ENCODE measurements at regions not wholly inside any gene's neighbourhood (a gene's known extent, or its start where the extent isn't known, plus 50 kb on each side); places are given as distances from the start of the nearest gene placed in this dataset.

DNA sequence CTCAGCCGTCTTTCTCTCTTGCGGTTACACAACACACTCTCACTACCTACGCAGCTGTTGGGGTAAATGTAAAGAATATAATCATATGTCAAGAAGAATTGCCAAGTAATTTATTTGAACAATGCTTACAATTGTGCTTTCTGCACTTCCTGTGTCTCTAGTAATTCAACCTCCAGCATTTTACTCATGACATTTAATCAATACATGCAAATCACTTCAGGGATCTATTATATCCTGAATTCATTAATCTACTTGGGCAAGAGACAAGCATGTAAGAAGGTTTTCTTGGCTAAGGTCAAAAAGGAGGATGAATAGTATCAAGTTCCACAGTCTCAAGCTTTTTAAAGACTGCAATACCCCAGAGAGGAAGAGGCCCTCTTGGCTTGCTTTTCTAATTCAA lies 562.9 kb upstream of the ADARB2 start:
- DNase-seq (ENCODE audit: extremely low read depth in 1 of 2, low read depth in 1 of 2), result no peak

GRCh38 chr10:2296179-2296891 lies 559.0 kb upstream of the ADARB2 start:
- DNase-seq (ENCODE audit: extremely low read depth in 1 of 2, low read depth in 1 of 2), result no peak

- no peak for DNase-seq (ENCODE audit: extremely low read depth in 1 of 2, low read depth in 1 of 2)
Observed at GRCh38 chr10:2294739-2295138, 557.4 kb upstream of the ADARB2 start.

GRCh38 chr10:2284071-2284470 lies 546.7 kb upstream of the ADARB2 start:
- no peak for DNase-seq (ENCODE audit: extremely low read depth in 1 of 2, low read depth in 1 of 2)

DNA sequence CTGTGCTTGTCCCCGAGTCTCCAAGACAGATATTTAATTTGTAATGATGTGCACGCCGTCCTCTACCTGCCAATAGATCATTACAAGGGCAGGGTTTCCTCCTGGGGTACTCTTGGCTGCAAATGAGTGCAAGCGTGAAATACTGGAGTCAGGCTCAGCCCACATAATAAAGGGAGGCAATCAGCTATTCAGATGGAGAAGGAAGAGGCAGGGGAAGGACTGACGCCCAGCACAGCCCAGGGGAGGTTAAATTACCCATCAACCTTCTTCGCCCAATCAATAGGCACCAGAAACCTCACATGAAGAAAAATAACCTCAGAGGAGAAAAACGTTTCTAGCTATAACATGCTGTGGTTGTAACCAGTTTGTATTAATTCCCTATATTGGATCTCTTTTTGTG lies 544.9 kb upstream of the ADARB2 start:
- no peak for DNase-seq (ENCODE audit: extremely low read depth in 1 of 2, low read depth in 1 of 2)

DNA sequence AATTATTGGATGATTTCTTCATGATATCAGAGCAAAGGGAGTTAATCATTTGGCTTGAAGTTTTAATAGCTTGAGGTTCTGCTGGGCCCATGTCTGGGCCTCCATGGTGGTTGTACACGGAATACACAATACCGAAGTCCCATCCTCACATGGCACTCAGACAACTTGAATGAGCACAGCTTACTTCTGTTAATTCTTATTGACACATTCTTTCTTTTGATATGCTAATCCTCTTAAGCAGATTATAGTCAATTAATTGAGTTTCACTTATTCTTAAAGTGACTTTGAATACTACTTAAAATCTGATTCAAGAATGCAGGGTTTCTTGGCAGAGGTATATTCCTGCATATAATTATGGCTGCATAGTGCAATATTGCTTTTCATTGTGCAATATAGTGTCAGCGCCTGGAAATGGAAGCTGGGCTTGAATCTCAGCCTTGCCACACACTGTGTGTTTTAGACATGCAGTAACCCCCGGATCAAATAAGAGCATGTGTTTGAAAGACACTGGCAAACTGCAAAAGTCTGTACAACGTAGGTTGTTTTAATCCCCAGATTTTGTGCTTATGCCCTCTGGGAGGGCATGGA lies 543.5 kb upstream of the ADARB2 start:
- DNase-seq (ENCODE audit: extremely low read depth in 1 of 2, low read depth in 1 of 2), result no peak

- no peak for DNase-seq (ENCODE audit: extremely low read depth in 1 of 2, low read depth in 1 of 2)
Observed at GRCh38 chr10:2279711-2280110, 542.4 kb upstream of the ADARB2 start.

- no peak for DNase-seq (ENCODE audit: extremely low read depth in 1 of 2, low read depth in 1 of 2)
Observed at GRCh38 chr10:2278363-2278762, 541.0 kb upstream of the ADARB2 start.

DNA sequence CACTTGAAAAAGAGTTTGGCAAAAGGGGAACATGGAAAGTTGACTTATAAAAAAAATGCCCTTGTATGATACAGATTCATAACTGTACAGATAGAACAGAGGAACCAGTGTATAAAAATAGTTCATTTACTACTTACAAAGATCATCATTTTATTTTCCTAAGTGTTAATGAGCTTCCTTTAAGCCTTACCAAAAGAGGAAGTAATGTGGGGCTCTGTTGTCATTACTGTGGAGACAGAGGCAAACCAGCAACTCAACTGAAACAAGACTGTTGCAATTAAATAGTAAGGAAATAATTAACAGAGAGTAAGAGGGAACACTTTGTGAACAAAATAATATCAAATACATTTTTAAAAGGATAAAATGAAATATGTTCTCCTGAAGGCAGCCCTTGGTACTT lies 526.2 kb upstream of the ADARB2 start:
- no peak for DNase-seq (ENCODE audit: extremely low read depth in 1 of 2, low read depth in 1 of 2)

DNA sequence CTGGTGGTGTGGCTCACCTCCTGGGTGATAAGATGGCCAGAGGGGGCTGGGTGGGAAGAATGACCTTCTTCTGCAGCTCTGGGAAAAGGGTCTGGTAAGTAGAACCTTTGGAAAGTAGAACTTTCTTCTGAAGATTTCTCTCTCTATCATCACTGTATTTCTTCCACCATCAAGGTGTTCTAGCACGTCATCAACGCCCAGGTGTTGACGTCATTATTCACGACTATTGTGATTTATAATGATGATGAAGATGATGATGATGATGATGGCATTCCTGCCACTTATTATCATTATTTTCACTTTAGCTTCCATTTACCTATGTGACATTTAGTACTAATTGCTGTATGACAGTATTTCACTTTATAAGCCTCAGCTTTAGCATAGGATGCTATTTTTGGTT lies 525.6 kb upstream of the ADARB2 start:
- DNase-seq (ENCODE audit: extremely low read depth in 1 of 2, low read depth in 1 of 2), result no peak

DNA sequence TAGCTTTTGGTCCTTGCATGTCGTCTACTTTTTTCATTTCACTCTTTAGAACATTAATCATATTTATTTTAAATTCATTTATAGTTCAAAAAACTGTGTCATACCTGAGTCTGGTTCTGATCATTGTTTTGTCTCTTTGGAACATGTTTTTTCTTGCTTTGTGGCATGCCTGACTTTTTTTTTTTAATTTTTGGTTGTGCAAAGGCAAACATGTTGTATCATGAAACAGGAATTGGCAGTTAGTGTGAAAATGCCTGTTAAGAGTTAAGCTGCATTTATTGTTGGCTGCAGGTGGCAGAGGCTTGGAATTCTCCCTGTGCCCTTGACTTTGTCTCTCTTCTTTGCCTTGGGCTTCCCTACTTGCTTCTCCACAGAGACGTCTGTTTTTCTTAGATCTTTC lies 525.0 kb upstream of the ADARB2 start:
- no peak for DNase-seq (ENCODE audit: extremely low read depth in 1 of 2, low read depth in 1 of 2)

DNA sequence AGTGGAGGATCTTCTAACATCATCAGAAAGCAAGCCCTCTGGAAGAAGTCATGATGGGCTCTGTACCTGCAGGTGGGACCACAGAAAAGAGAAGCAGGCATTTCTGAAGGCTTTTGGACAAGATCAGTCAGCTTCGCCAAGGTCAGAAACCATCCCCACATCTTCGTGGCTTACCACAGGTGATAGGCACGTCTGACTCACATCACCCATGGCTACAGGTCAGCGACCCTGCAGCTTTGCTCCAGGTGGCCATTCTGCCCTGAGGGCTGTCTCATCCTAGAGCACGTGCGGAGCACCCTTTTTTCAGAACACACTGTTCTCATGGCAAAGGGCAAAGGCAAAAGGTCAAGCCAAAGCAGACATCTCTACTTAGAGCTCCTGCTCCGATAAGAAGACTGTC lies 518.9 kb upstream of the ADARB2 start:
- no peak for DNase-seq (ENCODE audit: extremely low read depth in 1 of 2, low read depth in 1 of 2)

DNA sequence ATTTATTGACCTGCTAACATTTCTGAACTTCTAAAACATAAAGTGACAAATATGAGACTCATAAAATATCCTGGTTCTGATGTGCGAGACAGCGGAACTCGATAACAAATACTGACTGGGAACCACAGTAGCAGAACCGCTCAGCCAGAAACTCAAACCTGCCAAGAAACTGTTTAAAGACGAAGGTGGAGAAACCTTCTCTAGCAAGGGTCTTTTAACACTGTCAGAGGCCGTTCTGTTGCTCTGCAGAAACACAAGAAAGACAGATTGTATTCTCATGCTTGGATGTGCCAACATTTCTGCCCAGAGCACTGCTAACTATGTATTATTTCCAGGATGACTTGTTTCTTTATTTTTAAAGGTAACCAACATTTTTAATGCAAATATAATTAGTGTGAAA lies 514.8 kb upstream of the ADARB2 start:
- DNase-seq (ENCODE audit: extremely low read depth in 1 of 2, low read depth in 1 of 2), result no peak

DNA sequence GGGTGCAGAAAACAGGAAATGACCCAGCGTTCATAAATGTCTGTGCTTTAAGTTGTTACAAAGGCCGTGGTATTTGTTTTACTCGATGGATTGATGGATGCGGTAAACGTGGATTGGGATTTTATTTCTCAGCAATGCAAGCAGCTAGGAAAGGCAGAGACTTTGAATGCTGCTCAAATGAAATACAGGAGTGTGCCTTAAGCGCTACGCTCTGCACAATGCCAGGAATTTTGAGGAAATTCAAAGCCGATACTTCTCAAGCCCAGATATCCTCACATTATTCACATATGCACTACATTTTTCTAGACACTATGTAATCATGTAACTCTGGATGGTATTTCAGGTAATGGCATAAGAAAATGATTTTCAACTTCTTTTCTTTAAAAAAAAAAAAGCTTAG lies 514.3 kb upstream of the ADARB2 start:
- no peak for DNase-seq (ENCODE audit: extremely low read depth in 1 of 2, low read depth in 1 of 2)

GRCh38 chr10:2246747-2247146 lies 509.4 kb upstream of the ADARB2 start:
- no peak for DNase-seq (ENCODE audit: extremely low read depth in 1 of 2, low read depth in 1 of 2)

- no peak for DNase-seq (ENCODE audit: extremely low read depth in 1 of 2, low read depth in 1 of 2)
Observed at GRCh38 chr10:2245580-2245979, 508.3 kb upstream of the ADARB2 start.

GRCh38 chr10:2244471-2244870 lies 507.1 kb upstream of the ADARB2 start:
- no peak for DNase-seq (ENCODE audit: extremely low read depth in 1 of 2, low read depth in 1 of 2)

DNA sequence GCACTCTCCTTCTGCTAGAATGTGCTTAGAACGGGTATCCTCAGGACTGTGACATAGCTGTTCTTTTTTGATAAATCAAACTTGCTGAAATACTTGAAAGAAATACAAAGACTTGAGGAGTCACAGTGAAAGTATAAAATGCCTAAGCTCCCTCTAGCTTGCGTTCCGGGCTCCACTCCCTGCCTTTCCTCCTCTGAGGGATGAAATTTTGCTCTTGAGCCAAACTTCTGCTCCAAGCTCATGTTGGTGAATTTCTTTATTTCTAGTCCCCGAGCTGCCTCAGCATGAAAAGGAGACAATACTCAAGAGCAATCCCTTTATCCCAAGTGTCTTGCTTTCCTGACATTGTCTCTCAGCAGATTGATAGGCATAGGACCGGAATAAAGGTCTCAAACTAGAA lies 499.6 kb upstream of the ADARB2 start:
- DNase-seq (ENCODE audit: extremely low read depth in 1 of 2, low read depth in 1 of 2), result no peak

DNA sequence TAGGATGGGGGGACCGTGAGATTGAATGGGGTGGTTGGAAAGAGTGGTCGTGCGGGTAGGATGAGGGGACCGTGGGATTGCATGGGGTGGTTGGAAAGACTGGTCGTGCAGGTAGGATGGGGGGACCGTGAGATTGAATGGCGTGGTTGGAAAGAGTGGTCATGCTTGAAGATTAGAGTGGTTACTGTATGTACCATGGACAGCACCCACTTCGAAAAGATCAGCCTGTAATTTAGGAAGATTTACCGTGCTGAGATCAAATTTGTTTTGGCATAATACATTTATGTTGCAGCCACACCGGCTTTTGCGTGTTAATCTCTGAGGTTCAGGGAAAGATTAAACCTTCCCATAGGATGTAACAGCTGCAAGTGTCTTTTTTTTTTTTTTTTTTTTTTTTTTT lies 495.2 kb upstream of the ADARB2 start:
- no peak for DNase-seq (ENCODE audit: extremely low read depth in 1 of 2, low read depth in 1 of 2)

DNA sequence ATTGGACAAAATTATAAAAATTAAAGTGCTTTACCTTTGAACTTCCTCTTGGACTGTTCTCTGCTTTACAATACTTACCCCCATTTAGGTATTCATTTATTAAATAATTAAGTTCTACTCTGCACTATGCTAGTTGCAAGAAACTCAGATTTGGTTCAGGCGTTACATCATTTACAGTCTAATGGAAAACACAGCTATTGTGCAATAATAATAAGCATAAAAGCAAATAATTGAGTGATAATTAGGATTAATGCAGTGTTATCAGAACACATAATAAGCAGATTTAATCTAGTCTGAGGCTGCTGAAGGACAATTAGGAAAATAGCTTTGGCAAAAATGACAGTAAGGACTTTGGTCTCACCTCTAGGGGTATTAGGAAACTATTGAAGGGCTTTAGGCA lies 493.2 kb upstream of the ADARB2 start:
- no peak for DNase-seq (ENCODE audit: extremely low read depth in 1 of 2, low read depth in 1 of 2)

- no peak for DNase-seq (ENCODE audit: extremely low read depth in 1 of 2, low read depth in 1 of 2)
Observed at GRCh38 chr10:2228320-2228901, 491.1 kb upstream of the ADARB2 start.

DNA sequence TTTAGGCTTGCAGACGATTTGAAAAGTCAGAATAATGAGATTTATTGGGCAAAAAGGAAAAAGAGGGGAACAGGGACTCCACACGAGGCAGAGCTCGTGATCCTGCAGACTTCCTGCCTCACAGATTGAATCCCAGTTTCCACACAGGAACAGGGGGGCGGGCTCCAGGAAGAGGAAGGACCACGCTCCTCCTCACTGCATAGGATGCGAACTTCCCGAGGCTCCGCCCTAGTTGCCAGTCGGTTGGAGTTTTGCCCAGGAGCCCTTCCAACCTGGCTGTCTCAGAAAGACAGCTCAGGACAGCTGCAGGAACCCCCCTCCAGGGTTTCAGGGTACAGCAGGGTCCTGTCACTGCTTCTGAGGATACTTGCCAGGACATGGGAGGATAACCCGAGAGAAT lies 488.3 kb upstream of the ADARB2 start:
- no peak for DNase-seq (ENCODE audit: extremely low read depth in 1 of 2, low read depth in 1 of 2)

All from activated CD8-positive, alpha-beta memory T cell treated with anti-CD3 and anti-CD28 coated beads for 1 hour (primary cell).